OCI-LY7 (cell line): ENCODE measurements at regions not wholly inside any gene's neighbourhood (a gene's known extent, or its start where the extent isn't known, plus 50 kb on each side); places are given as distances from the start of the nearest gene placed in this dataset.

Experiments used
- CTCF ChIP-seq: fragments of 200-600 bp; sonication (generic); conservative IDR thresholded peaks from 2 replicates; pipeline ENCODE4 v1.5.1; 2014; ENCODE audit warnings: mild to moderate bottlenecking, antibody characterized with exemption, low read length, moderate library complexity, mixed read lengths
- EZH2phosphoT487 ChIP-seq: fragments of 200-600 bp; sonication (generic); IDR thresholded peaks from 2 replicates; pipeline ENCODE4 v1.6.1; 2018; ENCODE audit warnings: low read depth, borderline replicate concordance, mild to moderate bottlenecking, mixed run types, antibody characterized with exemption, low read length, moderate library complexity, mixed read lengths

GRCh38 chr10:75294031-75294437 lies 58.3 kb upstream of the COMTD1 start:
- TF ChIP-seq CTCF (no peak), EZH2phosphoT487 (no peak)
